Thyroid gland (tissue), 4 donors: ENCODE measurements at regions not wholly inside any gene's neighbourhood (a gene's known extent, or its start where the extent isn't known, plus 50 kb on each side); places are given as distances from the start of the nearest gene placed in this dataset.

Experiments
- DNase-seq, 2 donors: peaks; one replicate each; pipeline ENCODE4 v3.0.0-alpha.2; 2019
- H3K27ac ChIP-seq, 3 donors: fragments of 200-600 bp; sonication (generic); 1 replicate in 2 of 3; 2 replicates in 1 of 3; pipeline ENCODE4 v1.5.1; 2016 to 2019; ENCODE audit warnings: mild to moderate bottlenecking in 1 of 3, moderate library complexity in 1 of 3
- H3K27me3 ChIP-seq: fragments of 200-600 bp; sonication (generic); one replicate; pipeline ENCODE4 v1.5.1; 2019
- H3K36me3 ChIP-seq, 2 donors: fragments of 200-600 bp; sonication (generic); one replicate each; pipeline ENCODE4 v1.5.1; 2016 to 2019
- H3K4me1 ChIP-seq, 2 donors: fragments of 200-600 bp; sonication (generic); one replicate each; pipeline ENCODE4 v1.5.1; 2017 to 2019
- H3K4me3 ChIP-seq, 3 donors: fragments of 200-600 bp; sonication (generic); replicated peaks in 1 of 3; 1 replicate in 2 of 3; 2 replicates in 1 of 3; pipeline ENCODE4 v1.5.1; 2016; ENCODE audit warnings: mild to moderate bottlenecking in 1 of 3
- H3K9me3 ChIP-seq: fragments of 200-600 bp; sonication (generic); one replicate; pipeline ENCODE4 v1.5.1; 2017
- CTCF ChIP-seq, 6 experiments: fragments of 200-600 bp in 3 of 6; fragments of 450-650 bp in 3 of 6; sonication (generic) in 3 of 6; IDR thresholded peaks; one replicate each; pipeline ENCODE4 v1.5.1; 2016 to 2019; ENCODE audit warnings: antibody characterized with exemption in 6 of 6, mild to moderate bottlenecking in 2 of 6, inconsistent platforms in 1 of 6, moderate library complexity in 1 of 6
- POLR2A ChIP-seq, 2 donors: fragments of 450-650 bp; IDR thresholded peaks; one replicate each; pipeline ENCODE4 v1.6.1; 2017; ENCODE audit warnings: antibody characterized with exemption in 2 of 2, mild to moderate bottlenecking in 2 of 2, moderate library complexity in 1 of 2
- WGBS, 2 donors: methylation state at CpG; one replicate each; pipeline ENCODE4 v1.1.5; 2017; 5-methylcytosine and 5-hydroxymethylcytosine counted together
- intact Hi-C: fragments of 100-400 bp; cut with DNase I; formaldehyde crosslinking; loops from one replicate; pipeline ENCODE4 v1.15.1; 2023

DNA sequence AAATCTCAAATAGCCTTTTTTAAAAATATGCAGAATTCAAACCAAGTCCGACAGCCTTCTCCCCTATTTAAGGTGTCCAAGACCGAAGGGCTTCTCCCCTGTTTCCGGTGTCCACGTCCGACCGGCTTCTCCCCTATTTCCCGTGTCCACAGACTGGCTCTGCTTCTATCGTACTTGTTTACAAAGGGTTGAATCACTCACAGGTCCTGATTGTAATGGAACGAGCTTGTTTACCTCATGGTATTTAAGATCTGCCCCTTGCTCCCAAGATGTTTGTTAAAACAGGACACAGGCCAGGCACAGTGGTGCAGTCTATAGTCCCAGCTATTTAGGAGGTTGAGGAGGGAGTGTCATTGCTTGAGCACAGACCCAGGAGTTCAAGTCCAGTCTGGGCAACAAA, 90.4 kb upstream of the ROBO2 start:
- no peaks in the 10 kb centered on the region for H3K9me3 ChIP-seq
- intact Hi-C loops = no loop called here
- H3K27me3 ChIP-seq = no peaks in the 10 kb centered on the region
- H3K4me3 ChIP-seq = no peak overlapping the region
- TF ChIP-seq CTCF (IDR thresholded peaks at IDR 0.05) = no peak
- no peak for TF ChIP-seq POLR2A (IDR thresholded peaks at IDR 0.05)
- H3K27ac ChIP-seq = no peak overlapping the region
- WGBS, 2 donors = 91% methylated on average over 9 of the region's 9 CpGs
- DNase-seq = no peak
- no peaks in the 10 kb centered on the region for H3K4me1 ChIP-seq
- H3K36me3 ChIP-seq = no peaks in the 10 kb centered on the region

- intact Hi-C loops = no loop called here
- H3K4me1 ChIP-seq = no peaks in the 10 kb centered on the region
- no peak for DNase-seq
- H3K36me3 ChIP-seq = no peaks in the 10 kb centered on the region
- no peak for TF ChIP-seq CTCF (IDR thresholded peaks at IDR 0.05)
- TF ChIP-seq POLR2A (IDR thresholded peaks at IDR 0.05) = no peak
- 91 to 98% methylated on average over 3 of the region's 3 CpGs for WGBS, 2 donors
- H3K4me3 ChIP-seq = no peak overlapping the region
- H3K9me3 ChIP-seq = no peaks in the 10 kb centered on the region
- no peaks in the 10 kb centered on the region for H3K27me3 ChIP-seq
- H3K27ac ChIP-seq = no peak overlapping the region
These were observed 89.3 kb upstream of the ROBO2 start for GRCh38 chr3:76950590-76950989.

DNA sequence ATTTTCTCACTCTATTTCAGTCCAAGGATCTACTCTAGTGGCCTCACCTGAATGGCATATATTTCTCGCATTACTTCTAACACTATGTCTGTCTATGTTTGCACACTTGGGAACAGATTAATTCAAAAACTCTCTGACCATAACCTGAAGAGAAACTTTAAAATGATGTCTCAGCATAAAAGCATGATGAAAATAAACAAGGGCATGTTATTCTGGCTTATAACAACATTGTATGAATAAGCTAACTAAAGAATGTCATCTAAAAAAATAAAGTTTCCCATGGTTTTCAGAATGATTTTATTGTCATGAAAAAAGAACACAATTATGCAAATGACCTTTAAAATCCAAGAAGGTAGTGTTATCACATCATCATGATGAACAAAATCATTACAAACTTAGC, 85.5 kb upstream of the ROBO2 start:
- 84 to 87% methylated on average over 1 of the region's 1 CpG for WGBS, 2 donors
- no peaks in the 10 kb centered on the region for H3K4me1 ChIP-seq
- no peak overlapping the region for H3K4me3 ChIP-seq
- no peak for DNase-seq
- intact Hi-C loops = no loop called here
- TF ChIP-seq POLR2A (IDR thresholded peaks at IDR 0.05) = no peak
- TF ChIP-seq CTCF (IDR thresholded peaks at IDR 0.05) = no peak
- H3K27ac ChIP-seq = no peak overlapping the region
- no peaks in the 10 kb centered on the region for H3K9me3 ChIP-seq
- H3K27me3 ChIP-seq = no peaks in the 10 kb centered on the region
- H3K36me3 ChIP-seq = no peaks in the 10 kb centered on the region

DNA sequence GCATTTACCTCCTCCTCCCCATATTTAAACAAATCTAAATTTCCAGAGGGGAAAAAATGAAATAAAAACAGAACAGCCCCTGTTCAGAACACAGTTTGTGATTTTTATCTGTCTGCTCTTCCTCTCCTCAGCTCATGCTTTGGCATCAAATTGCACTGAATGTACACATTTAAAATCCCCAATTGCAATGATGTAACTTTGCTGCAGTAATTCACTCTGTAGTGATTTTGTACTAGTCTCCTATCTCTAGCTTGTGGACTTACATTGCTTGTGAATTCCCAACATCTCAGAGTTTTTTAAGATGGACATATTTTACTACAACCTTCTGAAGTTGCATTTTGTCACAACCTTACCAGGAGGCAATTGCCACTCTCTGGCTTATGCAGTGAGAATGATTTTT, 81.6 kb upstream of the ROBO2 start:
- Histone ChIP-seq H3K9me3 (no peaks in the 10 kb centered on the region), H3K4me1 (no peaks in the 10 kb centered on the region), H3K27ac (no peak overlapping the region), H3K4me3 (no peak overlapping the region), H3K27me3 (no peaks in the 10 kb centered on the region), H3K36me3 (no peaks in the 10 kb centered on the region)
- no peak for DNase-seq
- intact Hi-C loops = no loop called here
- no peak for TF ChIP-seq POLR2A (IDR thresholded peaks at IDR 0.05)
- TF ChIP-seq CTCF (IDR thresholded peaks at IDR 0.05) = no peak

DNA sequence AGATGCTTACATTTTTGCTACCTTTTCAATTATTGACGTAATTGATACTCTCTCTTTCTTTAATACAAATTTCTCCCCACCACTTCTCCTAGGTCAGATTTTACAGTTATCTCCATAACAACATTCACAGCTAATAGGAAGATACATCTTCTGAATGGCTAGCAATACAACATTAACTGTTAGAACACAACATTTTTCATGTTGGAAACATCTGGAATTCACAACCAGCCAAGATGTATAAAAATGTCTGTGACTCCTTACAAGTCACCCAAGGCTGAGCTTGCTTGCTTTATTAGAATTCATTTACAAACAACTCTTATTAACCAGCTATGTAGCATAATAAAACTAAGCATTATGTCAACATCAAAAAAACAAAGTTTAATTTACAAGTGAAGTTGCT, 81.0 kb upstream of the ROBO2 start:
- H3K27me3 ChIP-seq = no peaks in the 10 kb centered on the region
- no peak overlapping the region for H3K4me3 ChIP-seq
- no peaks in the 10 kb centered on the region for H3K36me3 ChIP-seq
- no peak overlapping the region for H3K27ac ChIP-seq
- whole genome bisulfite sequencing, 2 donors = 87 to 93% methylated on average over 1 of the region's 1 CpG
- intact Hi-C loops = no loop called here
- H3K9me3 ChIP-seq = no peaks in the 10 kb centered on the region
- DNase-seq = no peak
- TF ChIP-seq CTCF (IDR thresholded peaks at IDR 0.05) = no peak
- no peak for TF ChIP-seq POLR2A (IDR thresholded peaks at IDR 0.05)
- no peaks in the 10 kb centered on the region for H3K4me1 ChIP-seq
